ENCODE measurements at regions not wholly inside any gene's neighbourhood (a gene's known extent, or its start where the extent isn't known, plus 50 kb on each side); places are given as distances from the start of the nearest gene placed in this dataset.

DNA sequence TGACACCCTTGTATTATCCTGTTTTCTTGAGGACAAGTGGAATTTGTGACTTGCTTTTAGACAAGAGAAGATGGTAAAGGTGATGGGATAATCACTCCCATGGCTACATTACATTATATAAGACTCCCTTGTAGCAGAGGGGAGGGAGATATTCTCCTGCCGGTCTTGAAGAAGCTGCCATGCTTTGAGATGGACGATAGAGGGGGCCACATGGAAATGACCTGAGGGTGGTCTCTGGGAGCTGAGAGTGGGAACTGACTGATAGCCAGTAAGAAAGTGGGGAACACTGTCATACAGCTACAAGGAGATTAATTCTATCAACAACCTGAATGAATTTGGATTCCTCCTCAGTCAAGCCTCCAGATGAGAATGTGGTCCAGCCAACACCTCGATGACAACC, 540.1 kb downstream of the NTRK3 start:
- TF ChIP-seq, protein P1, sequence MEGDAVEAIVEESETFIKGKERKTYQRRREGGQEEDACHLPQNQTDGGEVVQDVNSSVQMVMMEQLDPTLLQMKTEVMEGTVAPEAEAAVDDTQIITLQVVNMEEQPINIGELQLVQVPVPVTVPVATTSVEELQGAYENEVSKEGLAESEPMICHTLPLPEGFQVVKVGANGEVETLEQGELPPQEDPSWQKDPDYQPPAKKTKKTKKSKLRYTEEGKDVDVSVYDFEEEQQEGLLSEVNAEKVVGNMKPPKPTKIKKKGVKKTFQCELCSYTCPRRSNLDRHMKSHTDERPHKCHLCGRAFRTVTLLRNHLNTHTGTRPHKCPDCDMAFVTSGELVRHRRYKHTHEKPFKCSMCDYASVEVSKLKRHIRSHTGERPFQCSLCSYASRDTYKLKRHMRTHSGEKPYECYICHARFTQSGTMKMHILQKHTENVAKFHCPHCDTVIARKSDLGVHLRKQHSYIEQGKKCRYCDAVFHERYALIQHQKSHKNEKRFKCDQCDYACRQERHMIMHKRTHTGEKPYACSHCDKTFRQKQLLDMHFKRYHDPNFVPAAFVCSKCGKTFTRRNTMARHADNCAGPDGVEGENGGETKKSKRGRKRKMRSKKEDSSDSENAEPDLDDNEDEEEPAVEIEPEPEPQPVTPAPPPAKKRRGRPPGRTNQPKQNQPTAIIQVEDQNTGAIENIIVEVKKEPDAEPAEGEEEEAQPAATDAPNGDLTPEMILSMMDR (conservative IDR thresholded peaks at IDR 0.05 in 1 of 2, IDR thresholded peaks at IDR 0.05 in 1 of 2; ENCODE audit: extremely low read depth in 1 of 2, insufficient read depth in 1 of 2, low read depth in 1 of 2, low read length in 2 of 2): no peak
- TF ChIP-seq EZH2 (IDR thresholded peaks at IDR 0.05; ENCODE audit: borderline replicate concordance, low read length): no peak

Measured in mammary epithelial cell (primary cell).